ENCODE measurements at regions not wholly inside any gene's neighbourhood (a gene's known extent, or its start where the extent isn't known, plus 50 kb on each side); places are given as distances from the start of the nearest gene placed in this dataset.
"Not testable (repeated sequence)": the region's sequence is repeated elsewhere in the genome, so short reads cannot be mapped to it uniquely, and the experiment has no call there.

DNA sequence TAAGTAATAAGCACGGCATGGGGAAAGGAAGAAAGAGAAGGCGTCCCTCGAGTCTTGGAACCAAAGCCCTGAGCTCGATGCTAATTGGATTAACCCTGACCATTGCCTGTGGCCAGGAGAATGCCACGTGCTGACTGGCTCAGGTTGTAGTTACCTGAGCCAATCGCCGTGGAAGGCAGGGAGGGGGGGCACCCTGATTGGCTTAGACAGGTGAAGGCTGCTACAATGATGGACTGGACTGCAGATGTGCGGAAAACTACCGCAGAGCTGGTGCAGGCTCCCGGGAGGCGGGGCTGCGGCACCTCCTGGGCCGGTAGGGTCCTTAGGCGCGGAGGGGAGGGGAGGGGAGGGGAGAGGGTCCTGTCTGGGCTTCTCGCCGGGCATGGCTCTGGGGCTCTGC lies 121.3 kb downstream of the TFAP2C start:
- H3K27ac Mint-ChIP-seq, result no peak overlapping the region
- no peaks in the 10 kb centered on the region for H3K9me3 Mint-ChIP-seq
- H3K27me3 Mint-ChIP-seq, result peaks cover 27% of the 10 kb centered on the region
- no peak for DNase-seq
- H3K36me3 Mint-ChIP-seq, result no peaks in the 10 kb centered on the region
- H3K4me3 Mint-ChIP-seq, result no peak overlapping the region
- H3K4me1 Mint-ChIP-seq, result no peaks in the 10 kb centered on the region

DNA sequence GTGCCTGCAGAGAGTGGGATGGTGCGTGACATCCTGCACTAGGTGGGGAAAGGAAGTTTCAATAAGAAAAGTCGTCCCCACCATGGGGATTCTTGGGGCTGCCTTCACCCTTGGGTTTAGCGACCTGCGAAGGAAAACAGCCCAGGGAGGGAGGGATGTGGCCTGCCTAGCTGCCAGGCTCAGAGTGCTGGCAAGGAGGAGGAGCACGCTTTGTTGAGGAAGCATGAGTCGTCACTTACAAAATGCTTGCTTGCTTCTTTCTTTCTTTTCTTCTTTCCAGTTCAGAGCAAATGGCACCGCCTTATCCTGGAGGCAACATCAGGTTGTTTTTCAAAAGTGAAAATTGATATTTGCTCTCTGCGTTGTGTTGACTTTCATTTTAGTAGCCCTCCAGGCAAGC lies 123.2 kb downstream of the TFAP2C start:
- H3K36me3 Mint-ChIP-seq, result no peaks in the 10 kb centered on the region
- H3K4me3 Mint-ChIP-seq, result no peak overlapping the region
- H3K9me3 Mint-ChIP-seq, result no peaks in the 10 kb centered on the region
- H3K4me1 Mint-ChIP-seq, result no peaks in the 10 kb centered on the region
- DNase-seq, result no peak
- H3K27me3 Mint-ChIP-seq, result peaks cover 24% of the 10 kb centered on the region
- H3K27ac Mint-ChIP-seq, result no peak overlapping the region

DNA sequence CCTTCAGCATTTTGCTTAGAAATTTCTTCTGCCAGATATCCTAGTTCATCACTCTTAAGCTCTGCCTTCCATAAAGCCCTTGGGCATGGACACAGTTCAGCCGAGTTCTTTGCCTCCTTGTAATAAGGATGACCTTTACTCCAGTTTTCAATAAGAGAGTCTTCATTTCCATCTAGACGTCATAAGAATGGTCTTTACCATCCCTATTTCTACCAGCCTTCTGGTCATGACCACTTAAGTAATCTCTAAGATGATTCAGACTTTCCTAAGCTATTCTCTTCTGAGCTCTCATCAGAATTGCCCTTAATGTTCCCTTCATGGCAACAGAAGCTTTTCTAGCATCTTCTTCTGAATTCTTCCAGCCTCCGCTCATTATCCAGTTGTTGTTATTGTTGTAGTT lies 126.1 kb downstream of the TFAP2C start:
- H3K4me3 Mint-ChIP-seq, result no peak overlapping the region
- no peak overlapping the region for H3K27ac Mint-ChIP-seq
- H3K27me3 Mint-ChIP-seq, result peaks cover 8% of the 10 kb centered on the region
- DNase-seq, result no peak
- no peaks in the 10 kb centered on the region for H3K36me3 Mint-ChIP-seq
- H3K9me3 Mint-ChIP-seq, result no peaks in the 10 kb centered on the region
- no peaks in the 10 kb centered on the region for H3K4me1 Mint-ChIP-seq

DNA sequence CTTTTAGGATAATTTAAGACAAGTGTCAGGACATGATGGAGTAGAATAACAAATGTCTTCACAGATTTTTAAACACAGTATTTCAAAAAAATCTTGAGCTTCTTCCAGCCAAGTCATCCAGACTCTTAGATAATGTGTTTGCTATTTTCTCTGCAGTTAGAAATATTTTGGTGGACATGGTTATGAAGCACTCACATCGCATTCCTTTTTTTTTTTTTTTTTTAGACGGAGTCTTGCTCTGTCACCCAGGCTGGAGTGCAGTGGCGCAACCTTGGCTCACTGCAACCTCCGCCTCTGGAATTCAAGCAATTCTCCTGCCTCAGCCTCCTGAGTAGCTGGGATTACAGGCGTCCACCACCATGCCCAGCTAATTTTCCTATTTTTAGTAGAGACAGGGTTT lies 127.6 kb downstream of the TFAP2C start:
- not testable (repeated sequence) for H3K4me1 Mint-ChIP-seq, H3K4me3 Mint-ChIP-seq, H3K27ac Mint-ChIP-seq, H3K9me3 Mint-ChIP-seq, DNase-seq, H3K27me3 Mint-ChIP-seq, H3K36me3 Mint-ChIP-seq

DNA sequence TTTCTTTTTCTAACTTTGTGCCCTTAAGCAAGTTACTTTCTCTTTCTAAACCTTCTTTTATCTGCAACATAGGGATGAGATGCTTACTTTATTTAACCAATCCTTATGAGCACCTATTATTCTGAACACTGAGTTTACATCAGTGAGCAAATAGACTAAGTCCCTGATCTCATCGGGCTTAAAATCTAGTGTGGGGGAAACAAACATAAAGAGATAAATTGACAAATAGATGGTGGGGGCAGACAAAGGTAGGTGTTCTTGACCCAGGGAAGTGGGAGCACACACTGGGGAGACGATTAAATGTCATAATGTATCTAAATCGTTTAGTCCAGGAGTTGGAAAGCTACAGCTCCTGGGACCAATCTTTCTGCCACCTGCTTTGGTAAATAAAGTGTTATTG lies 129.6 kb downstream of the TFAP2C start:
- no peak for DNase-seq
- Mint-ChIP-seq H3K27ac (no peak overlapping the region), H3K4me3 (no peak overlapping the region), H3K27me3 (no peaks in the 10 kb centered on the region), H3K4me1 (no peaks in the 10 kb centered on the region), H3K36me3 (no peaks in the 10 kb centered on the region), H3K9me3 (no peaks in the 10 kb centered on the region)

DNA sequence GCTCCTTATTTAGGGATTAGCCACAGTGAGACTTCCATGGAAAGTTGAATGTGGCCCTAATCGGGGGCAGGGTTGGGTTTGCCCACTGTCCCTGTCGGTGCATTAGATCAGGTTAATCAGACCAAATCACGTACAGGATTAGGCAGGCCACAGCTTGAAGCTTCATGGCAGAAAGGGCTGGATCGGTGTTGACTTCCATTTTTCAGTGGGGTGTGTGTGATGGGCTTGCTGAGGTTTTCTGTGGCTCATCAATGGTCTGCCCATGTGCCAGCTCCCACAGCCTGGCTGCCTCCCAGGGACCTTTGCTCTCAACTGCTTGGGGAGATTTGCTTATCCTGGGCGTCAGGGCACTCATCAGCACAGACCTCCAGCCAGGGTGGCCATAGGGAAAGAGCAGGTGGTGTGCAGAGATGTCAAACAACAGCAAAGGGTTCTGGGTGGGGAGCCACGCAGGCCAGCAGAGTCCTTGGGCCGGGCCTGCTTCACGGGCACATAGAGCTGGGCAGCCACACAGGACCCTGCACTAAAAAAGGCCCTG lies 130.7 kb downstream of the TFAP2C start:
- Mint-ChIP-seq H3K9me3 (no peaks in the 10 kb centered on the region), H3K4me3 (no peak overlapping the region), H3K36me3 (no peaks in the 10 kb centered on the region), H3K27ac (no peak overlapping the region), H3K27me3 (no peaks in the 10 kb centered on the region), H3K4me1 (no peaks in the 10 kb centered on the region)
- no peak for DNase-seq

DNA sequence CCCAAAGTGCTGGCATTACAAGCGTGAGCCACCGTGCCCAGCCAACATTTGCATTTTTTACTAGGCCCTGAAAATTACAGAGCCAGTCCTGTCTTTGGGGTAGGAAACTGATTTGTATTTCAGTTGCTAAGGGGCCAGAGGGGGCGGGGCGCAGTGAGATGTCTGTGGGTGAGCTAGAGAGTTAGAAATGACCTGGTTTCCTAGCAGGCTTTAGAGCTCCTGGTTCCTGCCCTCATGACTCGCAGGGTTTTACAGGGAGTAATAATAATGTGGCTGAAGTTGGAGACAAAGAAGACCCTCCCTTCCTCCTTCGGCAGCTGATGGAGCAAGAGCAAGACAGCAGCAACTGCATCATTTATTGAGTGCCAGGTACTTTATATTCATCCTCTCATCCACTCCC lies 131.5 kb downstream of the TFAP2C start:
- Mint-ChIP-seq H3K9me3 (no peaks in the 10 kb centered on the region), H3K27ac (no peak overlapping the region), H3K4me1 (no peaks in the 10 kb centered on the region), H3K36me3 (no peaks in the 10 kb centered on the region), H3K27me3 (no peaks in the 10 kb centered on the region), H3K4me3 (no peak overlapping the region)
- no peak for DNase-seq

DNA sequence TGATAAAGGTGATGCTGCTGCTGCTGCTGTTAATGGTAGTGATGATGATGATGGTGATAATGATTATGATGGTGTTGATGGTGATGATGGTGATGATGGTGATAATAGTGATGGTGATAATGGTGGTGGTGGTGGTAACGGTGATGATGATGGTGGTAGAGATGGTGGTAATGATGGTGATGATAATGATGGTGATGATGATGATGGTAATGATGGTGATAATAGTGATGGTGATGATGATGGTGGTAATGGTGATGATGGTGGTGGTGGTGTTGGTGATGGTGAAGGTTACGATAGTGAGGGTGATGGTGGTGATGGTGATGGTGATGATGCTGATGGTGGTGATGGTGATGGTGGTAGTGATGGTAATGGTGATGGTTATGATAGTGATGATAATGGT lies 132.3 kb downstream of the TFAP2C start:
- Mint-ChIP-seq H3K4me1 (no peaks in the 10 kb centered on the region), H3K36me3 (no peaks in the 10 kb centered on the region), H3K27ac (no peak overlapping the region), H3K27me3 (no peaks in the 10 kb centered on the region), H3K4me3 (no peak overlapping the region), H3K9me3 (no peaks in the 10 kb centered on the region)
- DNase-seq, result no peak

DNA sequence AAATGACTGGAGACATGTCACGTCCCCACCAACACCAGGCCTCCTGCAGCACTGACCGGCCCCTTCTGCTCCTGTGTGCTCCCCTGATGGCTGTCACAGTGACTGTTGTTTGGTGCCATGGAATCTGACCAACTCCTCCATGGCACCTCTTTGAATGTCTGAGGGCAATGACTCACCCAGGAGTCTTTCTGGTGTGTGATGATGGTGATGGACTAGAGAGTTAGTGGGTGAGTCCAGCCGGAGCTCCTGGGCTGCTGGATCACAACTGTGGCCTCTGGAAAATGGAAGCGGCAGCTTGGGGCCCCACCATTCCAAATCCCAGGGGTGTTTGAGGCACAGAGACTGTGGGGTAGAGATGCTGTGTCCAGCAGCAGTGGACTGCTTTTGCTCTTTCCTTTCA lies 133.3 kb downstream of the TFAP2C start:
- Mint-ChIP-seq H3K4me1 (no peaks in the 10 kb centered on the region), H3K4me3 (no peak overlapping the region), H3K9me3 (no peaks in the 10 kb centered on the region), H3K27me3 (no peaks in the 10 kb centered on the region), H3K36me3 (no peaks in the 10 kb centered on the region), H3K27ac (no peak overlapping the region)
- no peak for DNase-seq

DNA sequence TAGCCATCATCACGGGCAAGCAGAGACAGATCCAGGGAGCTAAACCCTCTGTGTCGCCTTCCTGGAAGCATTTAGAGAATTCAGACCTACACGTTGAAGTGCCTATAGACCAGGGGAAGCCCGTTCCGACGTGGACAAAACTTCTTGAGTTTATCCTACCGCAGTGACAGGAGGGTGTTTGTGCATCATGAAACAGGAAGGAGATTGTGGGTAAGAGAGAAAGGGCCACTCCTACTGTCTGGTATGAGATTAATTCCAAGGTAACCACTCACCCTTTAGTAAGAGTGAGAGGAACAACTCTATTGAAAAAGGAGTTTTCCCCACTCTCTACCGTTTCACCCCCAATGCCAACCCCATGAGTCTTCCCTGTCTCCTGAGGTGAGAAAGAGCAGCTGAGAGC lies 133.7 kb downstream of the TFAP2C start:
- no peaks in the 10 kb centered on the region for H3K27me3 Mint-ChIP-seq
- no peak overlapping the region for H3K4me3 Mint-ChIP-seq
- no peaks in the 10 kb centered on the region for H3K36me3 Mint-ChIP-seq
- H3K27ac Mint-ChIP-seq, result no peak overlapping the region
- DNase-seq, result no peak
- H3K4me1 Mint-ChIP-seq, result no peaks in the 10 kb centered on the region
- H3K9me3 Mint-ChIP-seq, result no peaks in the 10 kb centered on the region

DNA sequence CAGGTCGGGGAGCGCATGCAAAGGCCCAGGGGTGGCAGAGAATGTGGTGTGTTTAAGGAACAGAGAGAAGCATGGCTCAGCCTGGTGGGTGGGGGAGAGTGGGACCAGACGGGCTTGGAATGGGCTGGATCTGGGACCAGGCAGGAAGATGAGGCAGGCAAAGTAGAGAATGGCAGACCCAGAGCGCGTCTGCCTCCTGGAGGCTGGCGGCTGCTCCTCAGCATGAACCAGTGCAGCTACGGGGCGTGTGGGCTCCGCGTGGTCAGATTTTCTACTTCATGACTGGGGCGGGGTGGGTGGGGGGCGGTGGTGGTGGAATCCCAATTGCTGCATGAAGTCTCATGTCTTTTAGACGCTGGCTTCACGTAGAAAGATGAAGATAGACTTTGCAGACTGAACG lies 135.6 kb downstream of the TFAP2C start:
- Mint-ChIP-seq H3K27ac (no peak overlapping the region), H3K4me1 (no peaks in the 10 kb centered on the region), H3K36me3 (no peaks in the 10 kb centered on the region), H3K27me3 (no peaks in the 10 kb centered on the region), H3K4me3 (no peak overlapping the region), H3K9me3 (peaks cover 2% of the 10 kb centered on the region)
- no peak for DNase-seq

DNA sequence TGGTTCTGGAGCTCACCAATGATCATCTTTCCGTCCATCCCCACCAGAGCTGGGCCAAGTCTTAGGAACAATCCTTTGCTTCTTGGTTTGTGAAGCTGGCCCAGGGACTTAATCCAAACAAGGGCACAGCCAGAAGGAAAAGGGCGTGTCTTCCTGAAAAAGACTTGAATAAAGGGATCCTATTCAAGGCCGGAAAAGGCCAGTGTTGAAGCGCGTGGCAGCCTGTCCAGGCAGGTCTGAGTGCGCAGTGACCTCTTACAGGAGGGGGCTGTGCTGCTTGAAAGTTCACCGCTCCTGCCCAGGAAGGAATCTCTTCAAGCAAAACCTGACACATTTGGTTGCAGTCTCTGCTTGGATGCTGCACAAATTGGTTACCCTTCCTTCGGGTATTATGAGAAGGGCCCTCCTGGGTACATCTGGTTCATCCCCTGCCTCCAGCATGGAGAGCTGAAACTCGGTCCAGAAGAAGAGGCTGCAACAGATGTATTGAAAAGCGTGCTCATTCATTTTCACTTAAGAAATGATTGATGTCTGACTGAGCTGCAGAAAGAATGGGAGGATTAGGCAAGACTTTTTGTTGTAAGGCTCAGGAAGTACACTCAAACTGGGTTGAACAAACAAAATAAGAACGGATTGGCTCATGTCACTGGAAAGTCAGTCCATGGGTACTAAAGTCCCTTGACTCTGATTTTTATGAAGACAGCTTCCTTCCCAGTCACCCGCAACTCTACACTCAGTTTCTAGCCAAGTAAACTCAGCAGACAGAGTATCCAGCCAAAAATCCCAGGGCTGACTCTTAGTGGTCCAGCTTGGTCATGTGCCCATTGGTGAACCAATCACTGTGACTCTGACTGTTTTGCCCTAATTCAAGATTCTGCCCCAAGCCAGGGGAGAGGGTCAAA lies 136.3 kb downstream of the TFAP2C start:
- Mint-ChIP-seq H3K27me3 (no peaks in the 10 kb centered on the region), H3K36me3 (no peaks in the 10 kb centered on the region), H3K27ac (no peak overlapping the region), H3K4me1 (no peaks in the 10 kb centered on the region), H3K4me3 (no peak overlapping the region), H3K9me3 (peaks cover 2% of the 10 kb centered on the region)
- DNase-seq, result no peak

DNA sequence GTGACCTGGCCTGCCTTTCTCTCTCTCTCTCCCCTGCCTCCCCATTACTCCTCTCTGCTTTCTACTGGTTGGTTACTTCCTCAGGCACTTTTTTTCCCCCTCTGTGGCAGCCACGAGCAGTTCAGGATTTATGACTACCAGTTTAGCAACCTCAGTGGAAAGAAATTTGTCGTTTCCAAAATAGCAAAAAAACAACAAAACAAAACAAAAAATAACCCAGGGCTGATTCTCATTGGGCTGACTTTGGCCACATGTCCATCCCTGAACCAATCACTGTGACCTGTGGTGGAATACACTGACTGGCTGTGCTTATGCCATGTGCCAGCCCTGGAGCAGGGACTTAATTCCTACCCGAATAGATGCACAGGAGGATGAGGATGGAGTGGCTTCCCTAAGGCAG lies 137.4 kb downstream of the TFAP2C start:
- Mint-ChIP-seq H3K9me3 (peaks cover 2% of the 10 kb centered on the region), H3K27ac (no peak overlapping the region), H3K4me3 (no peak overlapping the region), H3K36me3 (no peaks in the 10 kb centered on the region), H3K27me3 (no peaks in the 10 kb centered on the region), H3K4me1 (no peaks in the 10 kb centered on the region)
- DNase-seq, result no peak

DNA sequence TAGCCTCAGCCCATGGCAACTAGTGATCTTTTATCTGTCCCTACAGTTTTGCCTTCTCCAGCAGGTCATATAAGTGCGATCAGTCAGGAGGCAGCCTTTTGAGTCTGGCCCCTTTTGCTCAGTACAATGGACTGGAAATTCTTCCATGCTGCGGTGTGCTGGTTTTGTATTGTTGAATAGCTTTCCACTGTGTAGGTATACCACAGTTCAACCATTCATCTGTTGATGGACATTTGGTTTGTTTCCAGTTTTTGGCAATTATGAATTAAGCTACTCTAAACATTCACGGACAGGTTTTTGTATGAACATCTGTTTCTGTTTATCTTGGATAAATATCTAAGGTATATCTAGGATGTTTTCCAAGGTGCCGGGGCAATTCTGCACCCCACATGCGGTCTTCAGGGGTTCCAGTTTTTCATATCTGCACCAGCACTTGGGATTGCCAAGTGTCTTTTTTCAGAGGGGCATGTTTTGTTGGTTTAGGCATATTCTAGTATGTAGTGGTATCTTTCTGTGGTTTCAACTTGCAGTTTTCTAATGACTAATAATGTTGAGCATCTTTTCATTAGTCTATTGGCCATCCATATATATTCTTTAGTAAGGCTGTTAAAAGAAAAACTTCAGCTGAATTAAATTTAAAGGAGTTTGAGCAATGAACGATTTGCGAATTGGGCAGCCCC lies 141.0 kb downstream of the TFAP2C start:
- no peak overlapping the region for H3K27ac Mint-ChIP-seq
- no peak overlapping the region for H3K4me3 Mint-ChIP-seq
- H3K36me3 Mint-ChIP-seq, result no peaks in the 10 kb centered on the region
- H3K9me3 Mint-ChIP-seq, result peaks cover 2% of the 10 kb centered on the region
- no peaks in the 10 kb centered on the region for H3K27me3 Mint-ChIP-seq
- no peak for DNase-seq
- no peaks in the 10 kb centered on the region for H3K4me1 Mint-ChIP-seq

DNA sequence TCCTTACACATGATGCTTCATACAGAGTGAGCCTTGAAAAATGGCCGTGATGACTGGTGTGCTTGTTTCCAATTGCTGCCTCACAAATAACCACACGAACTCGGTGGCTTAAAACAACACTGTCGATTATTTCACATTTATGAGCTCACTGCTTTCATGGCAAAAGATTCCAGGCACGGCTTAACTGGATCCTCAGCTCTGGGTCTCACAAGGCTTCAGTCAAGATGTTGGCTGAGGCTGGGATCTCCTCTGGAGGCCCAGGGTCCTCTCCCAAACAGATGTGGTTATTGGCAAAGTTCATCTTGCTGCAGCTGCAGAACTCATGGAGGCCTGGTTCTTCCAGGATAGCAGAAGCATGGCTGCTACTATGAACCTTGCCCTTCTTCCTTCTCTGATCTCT lies 144.6 kb downstream of the TFAP2C start:
- DNase-seq, result no peak
- peaks cover 2% of the 10 kb centered on the region for H3K4me1 Mint-ChIP-seq
- H3K4me3 Mint-ChIP-seq, result no peak overlapping the region
- H3K9me3 Mint-ChIP-seq, result peaks cover under 1% of the 10 kb centered on the region
- H3K27me3 Mint-ChIP-seq, result peaks cover 9% of the 10 kb centered on the region
- H3K36me3 Mint-ChIP-seq, result no peaks in the 10 kb centered on the region
- H3K27ac Mint-ChIP-seq, result no peak overlapping the region

DNA sequence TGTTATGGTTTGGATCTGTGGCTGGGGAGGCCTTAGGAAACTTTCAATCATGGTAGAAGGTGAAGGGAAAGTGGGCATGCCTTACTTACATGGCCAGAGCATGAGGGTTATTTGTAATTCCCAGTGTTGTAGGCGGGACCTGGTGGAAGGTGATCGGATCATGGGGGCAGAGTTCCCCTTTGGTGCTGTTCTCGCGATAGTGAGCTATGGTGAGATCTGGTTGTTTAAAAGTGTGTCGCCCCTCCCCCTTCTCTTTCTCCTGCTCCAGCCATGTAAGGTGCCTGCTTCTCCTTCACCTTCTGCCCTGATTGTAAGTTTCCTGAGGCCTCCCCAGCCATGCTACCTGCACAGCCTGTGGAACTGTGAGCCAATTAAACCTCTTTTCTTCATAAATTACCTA lies 145.8 kb downstream of the TFAP2C start:
- Mint-ChIP-seq H3K9me3 (no peaks in the 10 kb centered on the region), H3K4me3 (no peak overlapping the region), H3K27me3 (peaks cover 9% of the 10 kb centered on the region), H3K27ac (no peak overlapping the region), H3K36me3 (no peaks in the 10 kb centered on the region), H3K4me1 (peaks cover 5% of the 10 kb centered on the region)
- DNase-seq, result no peak
